ENCODE measurements at regions not wholly inside any gene's neighbourhood (a gene's known extent, or its start where the extent isn't known, plus 50 kb on each side); places are given as distances from the start of the nearest gene placed in this dataset.

DNA sequence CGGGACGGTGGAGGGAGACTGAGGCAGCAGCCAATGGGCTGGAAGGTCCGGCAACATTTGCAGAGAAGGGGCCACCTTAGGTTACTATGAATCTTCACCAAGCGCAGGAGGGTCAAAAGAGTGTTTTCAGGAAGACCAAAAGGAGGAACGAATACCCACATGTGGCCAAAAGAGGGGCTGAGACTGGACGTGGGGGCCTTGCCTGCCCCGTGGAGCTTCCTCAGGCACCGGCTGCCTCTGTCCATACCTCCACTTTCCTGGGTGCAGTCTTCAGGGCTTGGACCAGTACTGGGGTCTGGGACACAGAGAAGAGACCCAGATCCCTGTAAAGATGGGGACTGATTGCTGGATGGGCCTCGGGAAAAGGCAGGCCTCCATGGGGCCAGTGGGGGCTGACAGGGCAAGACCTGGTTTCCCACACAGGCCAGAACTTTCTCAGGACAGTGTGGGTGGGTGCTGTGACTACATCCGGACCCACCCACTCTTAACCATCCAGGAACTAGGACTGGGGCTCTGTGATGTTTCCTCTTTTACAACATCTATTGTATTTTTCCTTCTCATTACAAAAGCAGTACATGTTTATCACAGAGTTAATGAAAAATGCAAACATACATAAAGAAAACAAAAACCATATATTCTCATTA, 294.7 kb downstream of the ZSWIM6 start:
- ATAC-seq (ENCODE audit: low FRiP score), result no peak
- TF ChIP-seq CTCF (IDR thresholded peaks at IDR 0.05), result no peak
- DNase-seq (ENCODE audit: low spot score), result no peak

GRCh38 chr5:61627531-61627930, 295.5 kb downstream of the ZSWIM6 start:
- DNase-seq (ENCODE audit: low spot score), result no peak
- no peak for ATAC-seq (ENCODE audit: low FRiP score)
- TF ChIP-seq CTCF (IDR thresholded peaks at IDR 0.05), result no peak

DNA sequence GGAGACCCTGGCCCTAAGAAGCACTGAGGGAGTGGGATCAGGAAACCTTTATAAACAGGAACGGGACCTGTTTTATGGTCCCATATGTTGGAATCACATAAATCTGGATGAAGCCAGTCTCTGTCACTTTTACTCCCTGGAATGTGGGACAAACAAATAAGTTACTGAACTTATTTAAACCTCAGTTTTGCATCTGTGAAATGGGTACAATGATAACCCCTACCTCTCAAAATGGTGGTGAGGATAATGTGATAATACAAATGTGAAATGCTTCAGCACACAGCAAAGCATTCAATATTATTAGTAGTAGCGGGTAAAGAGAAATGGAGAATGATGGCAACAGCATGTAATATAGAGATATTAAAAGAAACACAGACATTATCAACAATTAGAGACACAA, 298.9 kb downstream of the ZSWIM6 start:
- no peak for ATAC-seq (ENCODE audit: low FRiP score)
- no peak for DNase-seq (ENCODE audit: low spot score)
- no peak for TF ChIP-seq CTCF (IDR thresholded peaks at IDR 0.05)

DNA sequence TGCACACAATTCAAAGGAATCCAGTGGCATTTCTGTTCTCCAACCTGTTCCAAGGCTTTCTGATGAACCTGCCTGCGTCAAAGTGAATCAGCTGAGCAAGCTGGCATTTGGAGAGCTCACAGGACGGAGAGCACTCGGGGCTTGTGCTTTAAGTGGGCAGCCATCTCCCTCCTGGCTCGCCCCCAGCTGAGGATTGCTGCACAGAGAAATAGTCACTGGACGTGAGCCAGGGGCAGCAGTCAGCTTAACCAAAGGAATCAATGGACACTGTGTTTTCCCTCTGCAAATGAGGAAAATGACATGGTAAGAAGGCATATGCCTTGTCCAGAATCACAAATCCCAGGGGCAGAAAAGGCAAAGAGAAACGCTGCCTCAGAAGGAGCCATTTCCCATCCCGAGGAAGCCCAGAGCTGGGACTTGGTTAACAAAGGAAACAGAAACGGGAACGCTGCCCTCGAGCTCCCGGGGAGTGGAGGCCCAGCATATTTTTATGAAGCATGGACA, 299.4 kb downstream of the ZSWIM6 start:
- no peak for TF ChIP-seq CTCF (IDR thresholded peaks at IDR 0.05)
- DNase-seq (ENCODE audit: low spot score) (no peak), ATAC-seq (ENCODE audit: low FRiP score) (no peak)

DNA sequence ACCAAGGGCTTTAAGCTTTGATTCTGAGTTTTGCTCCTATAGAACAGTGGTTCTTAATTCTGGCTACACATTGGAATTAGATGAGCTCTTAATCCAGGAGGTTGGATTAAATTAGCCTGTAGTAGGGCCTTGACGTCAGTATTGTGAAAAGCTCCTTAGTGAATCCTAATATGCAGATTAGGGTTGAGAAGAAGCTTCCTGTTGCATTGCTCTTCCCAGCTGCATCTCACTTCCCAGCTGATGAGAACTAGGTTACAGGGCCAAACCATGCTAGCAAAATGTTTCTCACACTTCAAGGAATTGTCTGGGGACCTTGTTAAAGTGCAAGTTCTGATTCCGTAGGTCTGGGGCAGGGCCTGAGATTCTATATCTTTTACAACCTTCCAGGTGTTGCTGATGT, 300.0 kb downstream of the ZSWIM6 start:
- ATAC-seq (ENCODE audit: low FRiP score), result no peak
- TF ChIP-seq CTCF (IDR thresholded peaks at IDR 0.05), result no peak

DNA sequence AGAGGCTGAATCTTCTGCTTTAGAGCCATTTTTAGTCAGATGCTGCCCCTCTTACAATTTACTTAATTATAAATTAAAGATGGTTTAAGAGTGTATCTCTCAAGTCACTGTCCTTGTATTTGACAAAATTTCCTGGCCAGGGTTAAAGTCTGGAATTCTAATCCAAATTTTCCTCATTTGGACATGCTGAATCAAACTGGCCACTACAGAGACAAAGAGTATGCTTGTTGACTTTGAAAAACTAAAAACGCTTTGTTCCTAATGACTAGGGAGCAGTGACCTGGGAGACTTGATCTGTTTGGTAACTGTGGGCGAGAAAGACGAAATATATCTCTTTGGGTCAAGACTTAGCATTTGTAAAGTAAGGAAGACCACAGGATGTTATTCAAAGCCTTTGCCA, 303.2 kb downstream of the ZSWIM6 start:
- DNase-seq (ENCODE audit: low spot score) (no peak), ATAC-seq (ENCODE audit: low FRiP score) (no peak)
- no peak for TF ChIP-seq CTCF (IDR thresholded peaks at IDR 0.05)

More for the DNA sequence above, 300.0 kb downstream of the ZSWIM6 start:
- DNase-seq (ENCODE audit: low spot score), result no peak

- no peak for DNase-seq (ENCODE audit: low spot score)
- TF ChIP-seq CTCF (IDR thresholded peaks at IDR 0.05), result no peak
- ATAC-seq (ENCODE audit: low FRiP score), result no peak
Measured at GRCh38 chr5:61637566-61637965, 305.5 kb downstream of the ZSWIM6 start.
